Effector memory CD8-positive, alpha-beta T cell (primary cell): ENCODE measurements at regions not wholly inside any gene's neighbourhood (a gene's known extent, or its start where the extent isn't known, plus 50 kb on each side); places are given as distances from the start of the nearest gene placed in this dataset.

Experiments
- ATAC-seq: fragments of 150-1000 bp; cut with Tn5 transposase; replicated peaks from 2 replicates; pipeline ENCODE4 v1.10.0; 2021; ENCODE audit warnings: mild to moderate bottlenecking, moderate library complexity
- DNase-seq, 3 experiments: peaks; one replicate each; pipeline ENCODE4 v3.0.0; 2021
- H3K27ac Mint-ChIP-seq, 2 donors: one replicate each; pipeline ENCODE4 v1.8.0; 2022; ENCODE audit warnings: mild to moderate bottlenecking in 2 of 2, mixed read lengths in 2 of 2, moderate library complexity in 2 of 2
- H3K27me3 Mint-ChIP-seq, 2 donors: one replicate each; pipeline ENCODE4 v1.8.0; 2022; ENCODE audit warnings: mixed read lengths in 2 of 2
- H3K36me3 Mint-ChIP-seq: one replicate; pipeline ENCODE4 v1.8.0; 2022; ENCODE audit warnings: mild to moderate bottlenecking, moderate library complexity, mixed read lengths; ENCODE audit not compliant: insufficient read depth
- H3K4me1 Mint-ChIP-seq, 2 donors: one replicate each; pipeline ENCODE4 v1.8.0; 2022; ENCODE audit warnings: low read depth in 2 of 2, mixed read lengths in 2 of 2
- H3K4me3 Mint-ChIP-seq, 2 donors: one replicate each; pipeline ENCODE4 v1.8.0; 2022; ENCODE audit warnings: mild to moderate bottlenecking in 2 of 2, mixed read lengths in 2 of 2, moderate library complexity in 2 of 2
- H3K9me3 Mint-ChIP-seq, 2 donors: one replicate each; pipeline ENCODE4 v1.8.0; 2022; ENCODE audit warnings: mixed read lengths in 2 of 2

DNA sequence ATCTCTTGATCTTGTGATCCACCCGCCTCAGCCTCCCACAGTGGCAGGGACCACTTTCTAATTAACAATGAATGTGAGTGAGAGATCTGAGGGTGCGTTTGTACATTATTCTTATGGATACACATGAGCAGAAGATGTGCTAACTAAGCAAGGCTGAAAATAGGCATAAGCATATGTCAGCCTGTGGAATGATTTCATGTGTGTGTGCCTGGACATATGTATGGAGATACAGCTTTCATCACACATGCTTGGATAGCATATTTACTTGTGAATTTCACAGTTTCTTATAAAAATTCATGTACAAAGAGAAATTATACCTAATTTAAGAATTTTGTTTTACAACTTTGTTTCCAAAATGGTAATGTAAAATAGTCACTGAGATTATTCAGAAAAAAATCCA, 565.6 kb downstream of the MTRR start:
- no peak for ATAC-seq
- Mint-ChIP-seq H3K27me3 (no peaks in the 10 kb centered on the region), H3K4me1 (no peaks in the 10 kb centered on the region), H3K4me3 (no peak overlapping the region), H3K27ac (no peak overlapping the region), H3K36me3 (no peaks in the 10 kb centered on the region), H3K9me3 (peaks cover 6 to 10% of the 10 kb centered on the region in 2 donors)
- DNase-seq = no peak

DNA sequence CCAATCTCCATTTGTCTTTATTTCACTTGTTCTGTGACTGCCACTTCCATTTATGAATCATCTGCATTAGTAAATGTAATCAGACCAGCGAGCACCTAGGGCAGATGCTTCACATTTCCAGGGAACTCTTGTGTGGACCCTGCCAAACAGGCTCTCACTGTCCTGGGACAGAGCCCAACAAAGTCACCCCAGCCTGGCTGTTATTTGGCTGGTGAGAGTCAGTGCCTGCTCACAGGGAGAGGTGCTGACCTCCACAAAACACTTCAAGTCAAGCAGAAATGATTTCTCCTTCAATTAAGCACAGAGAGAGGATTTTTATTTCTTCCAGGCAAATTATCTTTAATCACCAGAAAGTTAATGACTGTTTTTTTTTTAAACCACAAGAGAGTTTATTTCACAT, 568.0 kb downstream of the MTRR start:
- DNase-seq = no peak
- Mint-ChIP-seq H3K4me1 (no peaks in the 10 kb centered on the region), H3K27me3 (no peaks in the 10 kb centered on the region), H3K9me3 (peaks cover 9 to 12% of the 10 kb centered on the region in 2 donors), H3K27ac (no peak overlapping the region), H3K4me3 (no peak overlapping the region), H3K36me3 (no peaks in the 10 kb centered on the region)
- ATAC-seq = no peak

DNA sequence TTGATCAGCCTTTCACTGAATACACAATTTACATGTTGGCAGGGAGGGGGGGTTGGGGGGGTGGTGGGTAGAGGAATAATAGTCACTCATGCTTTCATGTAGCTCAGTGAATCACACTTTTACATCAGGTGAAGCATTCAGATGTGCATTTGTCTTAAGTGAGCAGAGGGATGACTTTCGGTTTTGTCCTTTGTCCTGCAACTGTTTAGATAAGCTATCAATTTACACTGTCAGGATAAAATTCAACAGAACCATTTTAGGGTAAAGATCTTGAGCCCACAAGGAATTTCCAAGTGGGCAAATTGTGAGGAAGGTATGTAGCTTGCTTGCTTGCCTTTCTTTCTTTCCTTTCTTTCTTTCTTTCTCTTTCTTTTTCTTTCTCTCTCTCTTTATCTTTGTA, 576.2 kb downstream of the MTRR start:
- Mint-ChIP-seq H3K27me3 (no peaks in the 10 kb centered on the region), H3K36me3 (no peaks in the 10 kb centered on the region), H3K4me1 (no peaks in the 10 kb centered on the region), H3K4me3 (no peak overlapping the region), H3K27ac (no peak overlapping the region), H3K9me3 (peaks cover 0 to 8% of the 10 kb centered on the region in 2 donors)
- ATAC-seq = no peak
- no peak for DNase-seq

DNA sequence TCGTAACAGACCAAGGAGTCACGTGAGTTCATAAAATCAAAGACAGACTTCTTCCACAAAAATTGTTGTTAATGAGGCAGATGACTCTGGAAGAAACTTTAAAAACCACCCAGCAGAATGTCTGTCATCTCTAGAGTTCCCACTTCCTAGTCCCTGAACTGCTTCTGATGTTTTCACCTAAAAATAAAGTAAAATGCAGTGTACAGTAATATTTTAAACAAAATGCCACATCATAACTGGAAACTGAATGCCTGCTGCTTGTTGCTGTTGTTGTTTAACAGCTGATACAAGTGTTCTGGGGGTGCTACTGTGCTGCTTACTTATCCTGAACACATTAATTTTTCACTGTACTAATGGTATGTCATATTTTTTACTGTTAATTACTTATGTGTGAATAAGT, 577.2 kb downstream of the MTRR start:
- ATAC-seq (no peak), DNase-seq (no peak)
- Mint-ChIP-seq H3K36me3 (no peaks in the 10 kb centered on the region), H3K27ac (no peak overlapping the region), H3K27me3 (no peaks in the 10 kb centered on the region), H3K4me3 (no peak overlapping the region), H3K4me1 (no peaks in the 10 kb centered on the region), H3K9me3 (peaks cover 0 to 7% of the 10 kb centered on the region in 2 donors)

DNA sequence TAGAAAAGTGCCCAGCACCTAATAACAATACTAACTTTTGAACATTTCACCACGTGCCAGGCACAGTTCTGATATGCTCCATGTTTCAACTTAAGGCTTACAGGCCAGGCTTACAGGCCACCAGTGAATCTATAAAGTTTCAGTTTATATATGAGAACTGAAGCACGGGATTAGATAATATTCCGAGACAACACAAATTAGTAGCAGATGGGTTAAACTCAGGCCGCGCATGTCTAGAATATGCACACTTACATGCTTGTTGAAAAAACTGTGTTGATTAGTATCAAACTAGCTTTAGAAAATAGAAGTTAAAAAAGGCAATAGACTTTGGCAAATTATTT, 587.9 kb downstream of the MTRR start:
- Mint-ChIP-seq H3K4me1 (peaks cover 0 to 8% of the 10 kb centered on the region in 2 donors), H3K36me3 (peaks cover 8% of the 10 kb centered on the region), H3K27ac (peak overlapping the region; percentile 35 to 84), H3K9me3 (no peaks in the 10 kb centered on the region), H3K27me3 (no peaks in the 10 kb centered on the region), H3K4me3 (peak overlapping the region; percentile 67 to 74)
- DNase-seq = no peak
- no peak for ATAC-seq

DNA sequence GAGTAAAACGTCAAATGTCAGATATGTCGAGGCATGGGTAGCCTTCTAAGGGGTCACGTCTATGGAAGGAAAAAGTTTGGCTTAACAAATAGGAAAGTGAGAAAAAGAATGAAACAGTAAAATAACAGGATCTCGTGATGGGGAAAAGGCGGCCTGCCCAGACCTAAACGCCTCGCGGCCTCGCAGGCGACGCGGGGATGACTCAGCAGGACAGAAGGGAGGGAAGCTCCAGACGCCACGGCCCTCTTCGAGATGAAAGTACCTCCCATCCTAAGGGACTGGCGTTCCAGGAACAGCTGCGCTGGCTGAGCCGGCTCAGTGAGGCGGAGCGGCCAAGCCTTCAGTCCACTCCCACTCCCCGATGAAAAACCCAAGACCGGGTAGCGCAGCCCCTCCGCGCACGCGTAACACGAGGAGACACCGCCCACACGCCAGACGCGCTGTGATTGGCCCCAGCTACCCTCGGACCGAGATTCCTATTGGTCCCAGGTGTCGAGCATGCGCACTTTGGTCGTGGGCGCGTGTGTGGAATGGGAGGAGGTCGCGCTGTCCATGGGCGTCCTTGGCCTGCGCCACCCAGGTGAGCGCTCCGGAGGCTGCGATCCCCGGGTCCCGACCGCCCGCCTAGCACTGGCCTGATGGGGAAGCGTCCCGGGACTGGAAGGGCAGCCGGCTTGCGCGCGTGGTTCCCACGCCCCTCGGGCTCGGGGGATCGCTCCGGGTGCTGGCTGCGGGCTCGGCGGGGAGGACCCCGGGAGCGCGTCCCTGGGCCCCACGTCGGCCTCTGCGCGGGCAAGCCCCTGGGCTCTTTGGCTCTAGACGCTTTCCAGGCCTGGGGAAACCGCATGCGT, 588.5 kb downstream of the MTRR start:
- H3K9me3 Mint-ChIP-seq = no peaks in the 10 kb centered on the region
- peak; percentile 90 for ATAC-seq
- peak; percentile 30 to 61 (median 59) for DNase-seq
- H3K27ac Mint-ChIP-seq = peak overlapping the region; percentile 35 to 84
- H3K4me1 Mint-ChIP-seq = peaks cover 0 to 8% of the 10 kb centered on the region in 2 donors
- H3K36me3 Mint-ChIP-seq = peaks cover 8% of the 10 kb centered on the region
- peak overlapping the region; percentile 67 to 74 for H3K4me3 Mint-ChIP-seq
- H3K27me3 Mint-ChIP-seq = no peaks in the 10 kb centered on the region

DNA sequence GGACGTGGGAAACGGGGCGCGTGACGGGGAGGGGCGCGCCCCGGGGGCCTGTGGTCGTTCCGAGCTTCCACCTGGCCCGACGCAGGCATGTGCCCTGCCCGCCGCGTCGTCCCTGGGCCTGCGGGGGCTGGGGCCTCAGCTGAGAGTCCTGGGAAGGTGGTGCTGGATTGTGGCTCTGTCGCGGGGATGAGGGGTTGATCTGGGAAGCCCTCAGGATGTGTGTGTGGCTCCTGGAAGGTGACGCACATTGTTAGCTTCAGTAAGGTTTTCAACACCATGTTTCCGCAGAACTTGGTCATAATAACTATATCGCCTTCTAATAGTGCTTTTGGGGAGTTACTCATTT, 589.1 kb downstream of the MTRR start:
- H3K27ac Mint-ChIP-seq = peak overlapping the region in 1 of 2 donors; percentile 84
- peak overlapping the region; percentile 67 to 74 for H3K4me3 Mint-ChIP-seq
- DNase-seq (no peak), ATAC-seq (no peak)
- peaks cover 0 to 8% of the 10 kb centered on the region in 2 donors for H3K4me1 Mint-ChIP-seq
- peaks cover 8% of the 10 kb centered on the region for H3K36me3 Mint-ChIP-seq
- H3K9me3 Mint-ChIP-seq = peaks cover under 1 to 3% of the 10 kb centered on the region in 2 donors
- H3K27me3 Mint-ChIP-seq = no peaks in the 10 kb centered on the region

DNA sequence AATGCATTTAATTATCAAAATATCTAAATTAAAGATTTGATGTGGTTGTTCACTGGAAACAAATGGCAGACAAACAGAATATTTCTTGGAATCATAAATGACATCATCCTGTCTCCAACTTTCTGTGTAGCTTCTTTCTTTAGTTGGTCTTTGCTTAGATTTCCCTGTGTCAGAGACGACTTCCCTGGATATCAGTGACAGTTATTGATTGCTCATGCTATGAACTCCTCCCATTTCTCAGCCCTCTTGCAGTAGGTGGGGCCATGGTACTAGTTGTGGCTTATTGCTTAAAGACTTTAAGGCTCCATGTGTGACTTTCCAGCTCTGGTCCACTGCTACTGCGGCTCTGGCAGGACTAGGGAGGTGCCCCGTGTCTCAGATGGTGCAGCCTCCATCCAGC, 592.6 kb downstream of the MTRR start:
- Mint-ChIP-seq H3K4me3 (no peak overlapping the region), H3K36me3 (peaks cover 8% of the 10 kb centered on the region), H3K27me3 (no peaks in the 10 kb centered on the region), H3K4me1 (peaks cover 0 to 4% of the 10 kb centered on the region in 2 donors), H3K9me3 (peaks cover 6% of the 10 kb centered on the region in 2 donors), H3K27ac (no peak overlapping the region)
- no peak for DNase-seq
- ATAC-seq = no peak

DNA sequence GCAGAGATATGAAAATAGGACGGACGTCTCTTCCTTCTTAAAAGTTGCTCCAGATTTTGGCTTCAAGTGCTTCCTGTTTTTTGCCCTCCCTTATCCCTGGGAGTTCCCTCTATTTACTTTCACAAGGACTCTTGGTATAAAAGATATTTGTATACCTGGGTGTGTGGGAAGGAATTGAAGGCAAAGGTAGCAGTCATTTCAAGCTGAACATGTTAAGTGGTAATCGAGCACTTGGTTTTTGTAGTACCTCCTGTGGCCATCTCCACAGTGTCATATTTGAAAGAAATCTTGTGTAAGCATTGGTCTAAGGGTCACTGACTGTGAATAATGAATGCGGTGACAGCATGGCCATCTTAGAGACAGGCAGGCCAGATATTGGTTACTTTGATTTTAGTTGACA, 593.6 kb downstream of the MTRR start:
- Mint-ChIP-seq H3K4me3 (no peak overlapping the region), H3K9me3 (peaks cover 6% of the 10 kb centered on the region in 2 donors), H3K36me3 (peaks cover under 1% of the 10 kb centered on the region), H3K27me3 (no peaks in the 10 kb centered on the region), H3K4me1 (peaks cover 0 to 2% of the 10 kb centered on the region in 2 donors), H3K27ac (no peak overlapping the region)
- DNase-seq (no peak), ATAC-seq (no peak)

DNA sequence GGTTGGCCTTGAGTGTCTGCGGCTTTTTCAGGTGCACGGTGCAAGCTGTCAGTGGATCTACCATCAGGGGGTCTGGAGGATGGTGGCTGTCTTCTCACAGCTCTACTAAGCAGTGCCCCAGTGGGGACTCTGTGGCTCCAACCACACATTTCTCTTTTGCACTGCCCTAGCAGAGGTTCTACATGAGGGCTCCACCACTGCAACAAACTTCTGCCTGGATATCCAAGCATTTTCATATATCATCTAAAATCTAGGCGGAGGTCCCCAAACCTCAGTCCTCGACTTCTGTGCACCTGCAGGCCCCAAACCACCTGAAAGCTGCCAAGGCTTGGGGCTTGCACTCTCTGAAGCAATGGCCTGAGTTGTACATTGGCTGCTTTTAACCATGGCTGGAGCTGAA, 601.5 kb downstream of the MTRR start:
- Mint-ChIP-seq H3K27me3 (no peaks in the 10 kb centered on the region), H3K4me1 (no peaks in the 10 kb centered on the region), H3K4me3 (no peak overlapping the region), H3K27ac (no peak overlapping the region), H3K9me3 (peaks cover 8% of the 10 kb centered on the region in 2 donors), H3K36me3 (no peaks in the 10 kb centered on the region)
- DNase-seq (no peak), ATAC-seq (no peak)

DNA sequence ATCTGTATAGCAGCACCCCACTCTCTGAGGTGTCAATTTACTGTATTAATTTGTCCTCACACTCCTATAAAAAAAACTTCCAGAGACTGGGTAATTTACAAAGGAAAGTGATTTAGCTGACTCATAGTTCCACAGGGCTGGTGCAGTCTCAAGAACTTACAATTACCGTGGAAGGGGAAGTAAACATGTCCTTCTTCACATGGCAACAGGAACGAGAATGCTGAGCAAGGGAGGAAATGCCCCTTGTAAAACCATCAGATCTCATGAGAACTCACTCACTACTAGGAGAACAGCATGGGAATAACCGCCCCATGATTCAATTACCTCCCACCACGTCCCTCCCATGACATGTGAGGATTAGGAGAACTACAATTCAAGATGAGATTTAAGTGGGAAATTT, 602.6 kb downstream of the MTRR start:
- Mint-ChIP-seq H3K4me1 (no peaks in the 10 kb centered on the region), H3K27me3 (no peaks in the 10 kb centered on the region), H3K36me3 (no peaks in the 10 kb centered on the region), H3K27ac (no peak overlapping the region), H3K4me3 (no peak overlapping the region), H3K9me3 (peaks cover 6 to 8% of the 10 kb centered on the region in 2 donors)
- DNase-seq (no peak), ATAC-seq (no peak)

DNA sequence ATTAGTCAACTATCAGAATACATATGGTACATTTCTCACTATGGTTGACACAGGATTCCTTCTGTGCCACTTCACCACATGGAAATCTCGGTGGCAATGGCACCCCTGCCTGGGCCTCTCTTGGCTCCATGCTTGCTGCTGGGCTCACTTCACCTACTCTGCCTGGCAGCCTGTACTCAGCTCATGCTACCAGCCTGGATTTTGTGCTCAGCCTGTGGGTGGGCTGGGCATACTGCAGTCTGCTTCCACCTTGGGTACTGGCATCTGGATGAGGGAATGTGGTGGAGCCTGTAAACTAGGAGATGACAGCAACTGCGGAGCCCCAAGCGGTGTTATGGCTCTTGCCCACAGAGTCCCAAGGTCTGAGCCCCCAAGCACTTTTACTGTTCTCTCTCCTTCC, 604.1 kb downstream of the MTRR start:
- DNase-seq (no peak), ATAC-seq (no peak)
- Mint-ChIP-seq H3K4me3 (no peak overlapping the region), H3K27me3 (no peaks in the 10 kb centered on the region), H3K9me3 (peaks cover 5 to 6% of the 10 kb centered on the region in 2 donors), H3K27ac (no peak overlapping the region), H3K4me1 (no peaks in the 10 kb centered on the region), H3K36me3 (no peaks in the 10 kb centered on the region)

DNA sequence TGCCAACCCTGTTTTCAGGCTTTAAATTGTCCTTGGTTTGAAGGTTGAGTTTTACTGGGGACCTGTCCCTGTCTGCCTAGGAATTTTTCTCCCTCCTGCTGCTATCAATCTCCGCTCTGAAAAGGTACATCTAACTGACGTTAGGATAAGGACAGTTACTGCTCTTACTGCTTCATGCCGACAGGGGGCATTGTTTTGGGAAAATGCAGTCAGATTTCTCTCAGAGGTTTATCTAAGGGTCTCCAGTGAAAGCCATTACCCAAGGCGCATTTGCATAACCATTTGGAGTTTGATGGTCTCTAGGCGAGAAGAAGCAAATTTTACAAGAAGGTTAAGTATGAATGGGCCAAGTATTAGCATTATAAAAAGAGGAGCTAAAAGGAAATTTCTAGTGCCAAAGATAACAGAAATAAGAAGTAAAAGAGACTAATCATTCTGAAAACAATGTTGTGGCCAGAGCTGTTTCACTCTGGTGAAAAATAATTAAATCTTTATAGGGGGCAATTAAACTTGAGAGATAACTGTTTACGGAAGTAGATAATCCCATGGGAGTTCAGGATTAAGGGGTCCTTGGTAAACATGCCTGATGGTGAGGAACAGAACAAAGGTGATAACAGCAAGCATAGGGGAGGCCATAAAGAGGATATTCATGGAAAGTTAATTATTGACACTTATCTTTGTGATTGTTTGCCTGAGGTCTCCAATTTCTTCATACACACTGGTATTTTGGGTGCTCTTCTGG, 605.0 kb downstream of the MTRR start:
- no peak for ATAC-seq

DNA sequence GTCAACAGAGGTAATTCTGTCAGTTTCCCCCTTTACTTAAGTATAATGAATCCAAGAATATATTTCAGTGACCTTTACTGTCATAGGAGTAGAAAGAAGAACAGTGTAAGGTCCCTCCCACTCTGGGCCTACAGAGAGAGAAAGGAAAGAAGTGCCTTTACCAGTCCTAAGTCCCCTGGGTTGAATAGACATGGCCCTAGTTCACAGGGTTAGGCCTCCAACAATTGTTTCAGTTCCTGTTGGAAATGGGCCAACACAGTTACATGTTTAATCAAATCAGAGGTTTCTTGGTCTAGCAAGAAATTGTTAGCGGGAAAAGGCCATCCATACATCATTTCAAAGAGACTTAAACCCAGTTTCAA, 605.6 kb downstream of the MTRR start:
- H3K9me3 Mint-ChIP-seq = peaks cover 0 to 6% of the 10 kb centered on the region in 2 donors
- no peak for DNase-seq
- H3K27me3 Mint-ChIP-seq = no peaks in the 10 kb centered on the region
- H3K4me1 Mint-ChIP-seq = no peaks in the 10 kb centered on the region
- H3K4me3 Mint-ChIP-seq = no peak overlapping the region
- no peaks in the 10 kb centered on the region for H3K36me3 Mint-ChIP-seq
- no peak overlapping the region for H3K27ac Mint-ChIP-seq
- no peak for ATAC-seq

More for the DNA sequence above, 605.0 kb downstream of the MTRR start:
- Mint-ChIP-seq H3K27ac (no peak overlapping the region), H3K4me3 (no peak overlapping the region), H3K36me3 (no peaks in the 10 kb centered on the region), H3K27me3 (no peaks in the 10 kb centered on the region), H3K4me1 (no peaks in the 10 kb centered on the region), H3K9me3 (peaks cover 0 to 6% of the 10 kb centered on the region in 2 donors)
- no peak for DNase-seq
